HepG2 (cell line): ENCODE measurements at regions not wholly inside any gene's neighbourhood (a gene's known extent, or its start where the extent isn't known, plus 50 kb on each side); places are given as distances from the start of the nearest gene placed in this dataset.

Experiments
- ZC3H4 ChIP-seq: sonication (generic); formaldehyde crosslinking; IDR thresholded peaks from 2 replicates; pipeline ENCODE4 v1.4.0; 2020; ENCODE audit warnings: missing genetic modification reagents, borderline replicate concordance
- ZNF326 ChIP-seq: sonication (generic); formaldehyde crosslinking; IDR thresholded peaks from 2 replicates; pipeline ENCODE4 v1.4.0; 2020; ENCODE audit warnings: missing genetic modification reagents, borderline replicate concordance
- ZNF382 ChIP-seq: sonication (generic); formaldehyde crosslinking; IDR thresholded peaks from 2 replicates; pipeline ENCODE4 v1.5.0; 2020; ENCODE audit warnings: missing genetic modification reagents, mild to moderate bottlenecking, borderline replicate concordance
- ZNF407 ChIP-seq: sonication (generic); formaldehyde crosslinking; IDR thresholded peaks from one replicate; pipeline ENCODE4 v1.5.1; 2020; ENCODE audit warnings: mild to moderate bottlenecking, missing genetic modification reagents; ENCODE audit errors: not compliant biosample characterization

- no peak for TF ChIP-seq ZNF407
- no peak for TF ChIP-seq ZC3H4 (CRISPR knock-in tag)
- no peak for TF ChIP-seq ZNF382
- TF ChIP-seq ZNF326 (CRISPR knock-in tag): no peak
- TF ChIP-seq, all 625 proteins: peak for 0
Observed at GRCh38 chr22:27578937-27579617, 222.5 kb downstream of the MN1 start (continued).
